ENCODE measurements at regions not wholly inside any gene's neighbourhood (a gene's known extent, or its start where the extent isn't known, plus 50 kb on each side); places are given as distances from the start of the nearest gene placed in this dataset.

GRCh38 chr2:120938045-120938771 is 202.5 kb downstream of the GLI2 start:
- in situ Hi-C loops (cut with MboI) (no loop called here), intact Hi-C loops (cut with micrococcal nuclease; ENCODE audit: unreplicated experiment) (no loop called here)
- no peak overlapping the region for H2AFZ ChIP-seq (ENCODE audit: control insufficient read depth, low read depth, low read length)
- no peak overlapping the region for H3K4me3 ChIP-seq
- H3K4me1 ChIP-seq (ENCODE audit: control insufficient read depth, insufficient read depth, low read length) = no peaks in the 10 kb centered on the region
- ChIA-PET RAD21 (ENCODE audit: unreplicated experiment) (no interaction called here), SMC1A (ENCODE audit: uncharacterized antibody, unreplicated experiment) (no interaction called here), POLR2A (no interaction called here), CTCF (no interaction called here)
- BruUV-seq (replicated peaks) = no TSS peak
- ATAC-seq (no peak), FAIRE-seq (no peak), DNase-seq (ENCODE audit: low read depth, low spot score) (no peak)
- H3K27me3 ChIP-seq (replicated peaks in 1 of 2; ENCODE audit: control insufficient read depth in 2 of 2, insufficient read depth in 2 of 2, low read length in 1 of 2) = no peaks in the 10 kb centered on the region; a peak in 1 of 4 replicates
- no peak overlapping the region for H3K9ac ChIP-seq (ENCODE audit: control insufficient read depth, insufficient read depth, low read length)
- no peak overlapping the region for H3K27ac ChIP-seq (ENCODE audit: control insufficient read depth, insufficient read depth)
- no peaks in the 10 kb centered on the region for H3K36me3 ChIP-seq (ENCODE audit: control insufficient read depth in 2 of 2, insufficient read depth in 2 of 2, low read length in 1 of 2)
- H3K9me3 ChIP-seq (replicated peaks; ENCODE audit: control insufficient read depth, insufficient read depth, low read length) = no peaks in the 10 kb centered on the region
- WGBS (ENCODE audit: insufficient coverage, insufficient replicate concordance, low lambda C conversion rate, missing lambda C conversion rate) = 15% methylated on average over 11 of the region's 11 CpGs
- H3K79me2 ChIP-seq (ENCODE audit: control insufficient read depth, insufficient read depth, low read length) = no peaks in the 10 kb centered on the region
- H3K4me2 ChIP-seq (ENCODE audit: control insufficient read depth, insufficient read depth) = no peak overlapping the region
- H4K20me1 ChIP-seq (ENCODE audit: control insufficient read depth, insufficient read depth) = no peaks in the 10 kb centered on the region
- TF ChIP-seq BACH1 (IDR thresholded peaks at IDR 0.05; ENCODE audit: borderline replicate concordance) = no peak
- no peak for TF ChIP-seq SIX5 (IDR thresholded peaks at IDR 0.05; ENCODE audit: low read depth, low read length, severe bottlenecking)
- TF ChIP-seq TCF3 (IDR thresholded peaks at IDR 0.05; ENCODE audit: borderline replicate concordance, insufficient read depth, low read depth, low read length) = no peak
- no peak for TF ChIP-seq NFYB (IDR thresholded peaks at IDR 0.05; ENCODE audit: insufficient read depth, low read depth, low read length)
- TF ChIP-seq, protein P1, sequence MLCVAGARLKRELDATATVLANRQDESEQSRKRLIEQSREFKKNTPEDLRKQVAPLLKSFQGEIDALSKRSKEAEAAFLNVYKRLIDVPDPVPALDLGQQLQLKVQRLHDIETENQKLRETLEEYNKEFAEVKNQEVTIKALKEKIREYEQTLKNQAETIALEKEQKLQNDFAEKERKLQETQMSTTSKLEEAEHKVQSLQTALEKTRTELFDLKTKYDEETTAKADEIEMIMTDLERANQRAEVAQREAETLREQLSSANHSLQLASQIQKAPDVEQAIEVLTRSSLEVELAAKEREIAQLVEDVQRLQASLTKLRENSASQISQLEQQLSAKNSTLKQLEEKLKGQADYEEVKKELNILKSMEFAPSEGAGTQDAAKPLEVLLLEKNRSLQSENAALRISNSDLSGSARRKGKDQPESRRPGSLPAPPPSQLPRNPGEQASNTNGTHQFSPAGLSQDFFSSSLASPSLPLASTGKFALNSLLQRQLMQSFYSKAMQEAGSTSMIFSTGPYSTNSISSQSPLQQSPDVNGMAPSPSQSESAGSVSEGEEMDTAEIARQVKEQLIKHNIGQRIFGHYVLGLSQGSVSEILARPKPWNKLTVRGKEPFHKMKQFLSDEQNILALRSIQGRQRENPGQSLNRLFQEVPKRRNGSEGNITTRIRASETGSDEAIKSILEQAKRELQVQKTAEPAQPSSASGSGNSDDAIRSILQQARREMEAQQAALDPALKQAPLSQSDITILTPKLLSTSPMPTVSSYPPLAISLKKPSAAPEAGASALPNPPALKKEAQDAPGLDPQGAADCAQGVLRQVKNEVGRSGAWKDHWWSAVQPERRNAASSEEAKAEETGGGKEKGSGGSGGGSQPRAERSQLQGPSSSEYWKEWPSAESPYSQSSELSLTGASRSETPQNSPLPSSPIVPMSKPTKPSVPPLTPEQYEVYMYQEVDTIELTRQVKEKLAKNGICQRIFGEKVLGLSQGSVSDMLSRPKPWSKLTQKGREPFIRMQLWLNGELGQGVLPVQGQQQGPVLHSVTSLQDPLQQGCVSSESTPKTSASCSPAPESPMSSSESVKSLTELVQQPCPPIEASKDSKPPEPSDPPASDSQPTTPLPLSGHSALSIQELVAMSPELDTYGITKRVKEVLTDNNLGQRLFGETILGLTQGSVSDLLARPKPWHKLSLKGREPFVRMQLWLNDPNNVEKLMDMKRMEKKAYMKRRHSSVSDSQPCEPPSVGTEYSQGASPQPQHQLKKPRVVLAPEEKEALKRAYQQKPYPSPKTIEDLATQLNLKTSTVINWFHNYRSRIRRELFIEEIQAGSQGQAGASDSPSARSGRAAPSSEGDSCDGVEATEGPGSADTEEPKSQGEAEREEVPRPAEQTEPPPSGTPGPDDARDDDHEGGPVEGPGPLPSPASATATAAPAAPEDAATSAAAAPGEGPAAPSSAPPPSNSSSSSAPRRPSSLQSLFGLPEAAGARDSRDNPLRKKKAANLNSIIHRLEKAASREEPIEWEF (IDR thresholded peaks at IDR 0.05; ENCODE audit: insufficient replicate concordance, low read depth, low read length) = no peak
- TF ChIP-seq SP1 (IDR thresholded peaks at IDR 0.05; ENCODE audit: low read depth, low read length) = no peak
- TF ChIP-seq YBX1 (IDR thresholded peaks at IDR 0.05) = no peak
- TF ChIP-seq ZNF384 (IDR thresholded peaks at IDR 0.05; ENCODE audit: borderline replicate concordance, low read depth, low read length) = no peak
- TF ChIP-seq, protein P2, sequence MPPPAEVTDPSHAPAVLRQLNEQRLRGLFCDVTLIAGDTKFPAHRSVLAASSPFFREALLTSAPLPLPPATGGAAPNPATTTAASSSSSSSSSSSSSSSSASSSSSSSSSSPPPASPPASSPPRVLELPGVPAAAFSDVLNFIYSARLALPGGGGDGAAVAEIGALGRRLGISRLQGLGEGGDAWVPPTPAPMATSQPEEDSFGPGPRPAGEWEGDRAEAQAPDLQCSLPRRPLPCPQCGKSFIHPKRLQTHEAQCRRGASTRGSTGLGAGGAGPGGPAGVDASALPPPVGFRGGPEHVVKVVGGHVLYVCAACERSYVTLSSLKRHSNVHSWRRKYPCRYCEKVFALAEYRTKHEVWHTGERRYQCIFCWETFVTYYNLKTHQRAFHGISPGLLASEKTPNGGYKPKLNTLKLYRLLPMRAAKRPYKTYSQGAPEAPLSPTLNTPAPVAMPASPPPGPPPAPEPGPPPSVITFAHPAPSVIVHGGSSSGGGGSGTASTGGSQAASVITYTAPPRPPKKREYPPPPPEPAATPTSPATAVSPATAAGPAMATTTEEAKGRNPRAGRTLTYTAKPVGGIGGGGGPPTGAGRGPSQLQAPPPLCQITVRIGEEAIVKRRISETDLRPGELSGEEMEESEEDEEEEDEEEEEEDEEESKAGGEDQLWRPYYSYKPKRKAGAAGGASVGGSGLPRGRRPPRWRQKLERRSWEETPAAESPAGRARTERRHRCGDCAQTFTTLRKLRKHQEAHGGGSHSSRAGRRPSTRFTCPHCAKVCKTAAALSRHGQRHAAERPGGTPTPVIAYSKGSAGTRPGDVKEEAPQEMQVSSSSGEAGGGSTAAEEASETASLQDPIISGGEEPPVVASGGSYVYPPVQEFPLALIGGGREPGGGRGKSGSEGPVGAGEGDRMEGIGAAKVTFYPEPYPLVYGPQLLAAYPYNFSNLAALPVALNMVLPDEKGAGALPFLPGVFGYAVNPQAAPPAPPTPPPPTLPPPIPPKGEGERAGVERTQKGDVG (CRISPR knock-in tag; IDR thresholded peaks at IDR 0.05) = no peak
- TF ChIP-seq, protein P3, sequence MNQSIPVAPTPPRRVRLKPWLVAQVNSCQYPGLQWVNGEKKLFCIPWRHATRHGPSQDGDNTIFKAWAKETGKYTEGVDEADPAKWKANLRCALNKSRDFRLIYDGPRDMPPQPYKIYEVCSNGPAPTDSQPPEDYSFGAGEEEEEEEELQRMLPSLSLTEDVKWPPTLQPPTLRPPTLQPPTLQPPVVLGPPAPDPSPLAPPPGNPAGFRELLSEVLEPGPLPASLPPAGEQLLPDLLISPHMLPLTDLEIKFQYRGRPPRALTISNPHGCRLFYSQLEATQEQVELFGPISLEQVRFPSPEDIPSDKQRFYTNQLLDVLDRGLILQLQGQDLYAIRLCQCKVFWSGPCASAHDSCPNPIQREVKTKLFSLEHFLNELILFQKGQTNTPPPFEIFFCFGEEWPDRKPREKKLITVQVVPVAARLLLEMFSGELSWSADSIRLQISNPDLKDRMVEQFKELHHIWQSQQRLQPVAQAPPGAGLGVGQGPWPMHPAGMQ (IDR thresholded peaks at IDR 0.05; ENCODE audit: borderline replicate concordance) = no peak
